ENCODE measurements at regions not wholly inside any gene's neighbourhood (a gene's known extent, or its start where the extent isn't known, plus 50 kb on each side); places are given as distances from the start of the nearest gene placed in this dataset.

DNA sequence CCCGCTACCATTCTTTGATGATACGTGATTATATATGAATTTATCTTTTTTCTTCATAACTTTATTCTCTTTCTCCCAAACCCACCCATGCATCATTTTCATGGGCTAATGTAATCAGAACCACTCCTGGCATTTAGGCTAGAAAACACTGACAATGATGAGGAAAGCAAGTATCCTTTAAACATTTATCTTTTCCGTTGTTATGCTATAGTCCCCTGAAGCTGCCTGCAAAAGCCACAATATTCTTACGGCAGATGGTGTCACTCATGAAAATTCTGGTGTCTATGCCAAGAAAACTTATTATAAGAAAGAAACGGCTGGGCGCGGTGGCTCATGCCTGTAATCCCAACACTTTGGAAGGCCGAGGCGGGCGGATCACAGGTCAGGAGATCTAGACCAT lies 221.8 kb upstream of the CTAGE1 start:
- TF ChIP-seq, protein P1, sequence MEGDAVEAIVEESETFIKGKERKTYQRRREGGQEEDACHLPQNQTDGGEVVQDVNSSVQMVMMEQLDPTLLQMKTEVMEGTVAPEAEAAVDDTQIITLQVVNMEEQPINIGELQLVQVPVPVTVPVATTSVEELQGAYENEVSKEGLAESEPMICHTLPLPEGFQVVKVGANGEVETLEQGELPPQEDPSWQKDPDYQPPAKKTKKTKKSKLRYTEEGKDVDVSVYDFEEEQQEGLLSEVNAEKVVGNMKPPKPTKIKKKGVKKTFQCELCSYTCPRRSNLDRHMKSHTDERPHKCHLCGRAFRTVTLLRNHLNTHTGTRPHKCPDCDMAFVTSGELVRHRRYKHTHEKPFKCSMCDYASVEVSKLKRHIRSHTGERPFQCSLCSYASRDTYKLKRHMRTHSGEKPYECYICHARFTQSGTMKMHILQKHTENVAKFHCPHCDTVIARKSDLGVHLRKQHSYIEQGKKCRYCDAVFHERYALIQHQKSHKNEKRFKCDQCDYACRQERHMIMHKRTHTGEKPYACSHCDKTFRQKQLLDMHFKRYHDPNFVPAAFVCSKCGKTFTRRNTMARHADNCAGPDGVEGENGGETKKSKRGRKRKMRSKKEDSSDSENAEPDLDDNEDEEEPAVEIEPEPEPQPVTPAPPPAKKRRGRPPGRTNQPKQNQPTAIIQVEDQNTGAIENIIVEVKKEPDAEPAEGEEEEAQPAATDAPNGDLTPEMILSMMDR (IDR thresholded peaks at IDR 0.05) = no peak
- no peak for TF ChIP-seq POLR2A (IDR thresholded peaks at IDR 0.05)

Data from Peyer's patch (tissue), 4 donors.